ENCODE measurements at regions not wholly inside any gene's neighbourhood (a gene's known extent, or its start where the extent isn't known, plus 50 kb on each side); places are given as distances from the start of the nearest gene placed in this dataset.

- no peak overlapping the region for H3K4me3 Mint-ChIP-seq (ENCODE audit: low read depth)
- no peaks in the 10 kb centered on the region for H3K9me3 Mint-ChIP-seq (ENCODE audit: low read depth)
- H3K27me3 Mint-ChIP-seq, result no peaks in the 10 kb centered on the region
- no peak for TF ChIP-seq CTCF (IDR thresholded peaks at IDR 0.05; ENCODE audit: unreplicated experiment)
- H3K27ac Mint-ChIP-seq, result no peak overlapping the region
- no peaks in the 10 kb centered on the region for H3K36me3 Mint-ChIP-seq (ENCODE audit: insufficient read depth)
- no peaks in the 10 kb centered on the region for H3K4me1 Mint-ChIP-seq (ENCODE audit: low read depth)
- DNase-seq (ENCODE audit: low spot score, unreplicated experiment), result no peak
These were observed 311.2 kb upstream of the PRR16 start for GRCh38 chr5:120152931-120153330.

GRCh38 chr5:120153551-120153950, 310.5 kb upstream of the PRR16 start:
- Mint-ChIP-seq H3K9me3 (ENCODE audit: low read depth) (no peaks in the 10 kb centered on the region), H3K27me3 (no peaks in the 10 kb centered on the region), H3K4me1 (ENCODE audit: low read depth) (no peaks in the 10 kb centered on the region), H3K27ac (no peak overlapping the region), H3K36me3 (ENCODE audit: insufficient read depth) (no peaks in the 10 kb centered on the region), H3K4me3 (ENCODE audit: low read depth) (no peak overlapping the region)
- no peak for TF ChIP-seq CTCF (IDR thresholded peaks at IDR 0.05; ENCODE audit: unreplicated experiment)
- no peak for DNase-seq (ENCODE audit: low spot score, unreplicated experiment)

- Mint-ChIP-seq H3K27ac (no peak overlapping the region), H3K27me3 (no peaks in the 10 kb centered on the region), H3K4me3 (ENCODE audit: low read depth) (no peak overlapping the region), H3K4me1 (ENCODE audit: low read depth) (no peaks in the 10 kb centered on the region), H3K9me3 (ENCODE audit: low read depth) (no peaks in the 10 kb centered on the region), H3K36me3 (ENCODE audit: insufficient read depth) (no peaks in the 10 kb centered on the region)
- no peak for TF ChIP-seq CTCF (IDR thresholded peaks at IDR 0.05; ENCODE audit: unreplicated experiment)
- DNase-seq (ENCODE audit: low spot score, unreplicated experiment), result no peak
These were observed 308.2 kb upstream of the PRR16 start for GRCh38 chr5:120155873-120156272.

GRCh38 chr5:120158211-120158610, 305.9 kb upstream of the PRR16 start:
- no peaks in the 10 kb centered on the region for H3K27me3 Mint-ChIP-seq

GRCh38 chr5:120159155-120159554, 304.9 kb upstream of the PRR16 start:
- Mint-ChIP-seq H3K27me3 (no peaks in the 10 kb centered on the region), H3K4me3 (ENCODE audit: low read depth) (no peak overlapping the region), H3K36me3 (ENCODE audit: insufficient read depth) (no peaks in the 10 kb centered on the region)

More at GRCh38 chr5:120158211-120158610, 305.9 kb upstream of the PRR16 start:
- Mint-ChIP-seq H3K36me3 (ENCODE audit: insufficient read depth) (no peaks in the 10 kb centered on the region), H3K9me3 (ENCODE audit: low read depth) (no peaks in the 10 kb centered on the region), H3K4me1 (ENCODE audit: low read depth) (no peaks in the 10 kb centered on the region), H3K4me3 (ENCODE audit: low read depth) (no peak overlapping the region), H3K27ac (no peak overlapping the region)
- no peak for TF ChIP-seq CTCF (IDR thresholded peaks at IDR 0.05; ENCODE audit: unreplicated experiment)
- no peak for DNase-seq (ENCODE audit: low spot score, unreplicated experiment)

More at GRCh38 chr5:120159155-120159554, 304.9 kb upstream of the PRR16 start:
- TF ChIP-seq CTCF (IDR thresholded peaks at IDR 0.05; ENCODE audit: unreplicated experiment), result no peak
- no peak for DNase-seq (ENCODE audit: low spot score, unreplicated experiment)
- no peaks in the 10 kb centered on the region for H3K4me1 Mint-ChIP-seq (ENCODE audit: low read depth)
- no peak overlapping the region for H3K27ac Mint-ChIP-seq
- no peaks in the 10 kb centered on the region for H3K9me3 Mint-ChIP-seq (ENCODE audit: low read depth)

Data from progenitor cell of endocrine pancreas (in vitro differentiated cells).